Spleen (tissue), 11 donors: ENCODE measurements at regions not wholly inside any gene's neighbourhood (a gene's known extent, or its start where the extent isn't known, plus 50 kb on each side); places are given as distances from the start of the nearest gene placed in this dataset.

ENCODE experiments used
- DNase-seq: peaks from one replicate; pipeline ENCODE4 v3.0.0-alpha.2; 2020
- H3K27ac ChIP-seq, 8 donors: fragments of 200-600 bp; sonication (generic) in 7 of 8; 1 replicate in 4 of 8; 2 replicates in 4 of 8; pipeline versions ENCODE4 v1.5.0 to v1.8.0; 2016 to 2021; ENCODE audit warnings: inconsistent platforms in 4 of 8, mild to moderate bottlenecking in 4 of 8, moderate library complexity in 1 of 8
- H3K27me3 ChIP-seq, 7 donors: fragments of 200-600 bp; sonication (generic) in 6 of 7; replicated peaks in 1 of 7; 1 replicate in 4 of 7; 2 replicates in 3 of 7; pipeline versions ENCODE4 v1.5.0 to v1.8.0; 2016 to 2021; ENCODE audit warnings: inconsistent platforms in 3 of 7, mild to moderate bottlenecking in 1 of 7
- H3K36me3 ChIP-seq, 6 donors: fragments of 200-600 bp; sonication (generic) in 5 of 6; 1 replicate in 4 of 6; 2 replicates in 2 of 6; pipeline versions ENCODE4 v1.5.0 to v1.8.0; 2016 to 2021; ENCODE audit warnings: inconsistent platforms in 2 of 6
- H3K4me1 ChIP-seq, 6 donors: fragments of 200-600 bp; sonication (generic) in 5 of 6; 1 replicate in 3 of 6; 2 replicates in 3 of 6; pipeline versions ENCODE4 v1.5.0 to v1.8.0; 2016 to 2021; ENCODE audit warnings: inconsistent platforms in 3 of 6
- H3K4me3 ChIP-seq, 8 donors: fragments of 200-600 bp; sonication (generic) in 7 of 8; 1 replicate in 4 of 8; 2 replicates in 4 of 8; pipeline versions ENCODE4 v1.5.0 to v1.8.0; 2016 to 2021; ENCODE audit warnings: inconsistent platforms in 4 of 8, mild to moderate bottlenecking in 4 of 8, moderate library complexity in 2 of 8
- H3K9me3 ChIP-seq, 8 donors: fragments of 200-600 bp; sonication (generic) in 7 of 8; 1 replicate in 4 of 8; 2 replicates in 4 of 8; pipeline versions ENCODE4 v1.5.0 to v1.8.0; 2016 to 2021; ENCODE audit warnings: inconsistent platforms in 4 of 8
- POLR2A ChIP-seq, 3 donors: fragments of 450-650 bp; IDR thresholded peaks; one replicate each; pipeline ENCODE4 v1.5.1; 2017; ENCODE audit warnings: antibody characterized with exemption in 3 of 3, mild to moderate bottlenecking in 1 of 3
- POLR2AphosphoS5 ChIP-seq, 3 donors: sonication (generic); formaldehyde crosslinking; IDR thresholded peaks; one replicate each; pipeline ENCODE4 v1.5.1; 2017; ENCODE audit warnings: antibody characterized with exemption in 3 of 3
- WGBS, 5 donors: extraction: QIAGEN DNeasy Blood & Tissue Kit in 3 of 5; methylation state at CpG; one replicate each; pipeline versions ENCODE4 v1.1.5 to v1.1.7; 2013 to 2018; 5-methylcytosine and 5-hydroxymethylcytosine counted together
- intact Hi-C: fragments of 100-400 bp; cut with DNase I; formaldehyde crosslinking; loops from one replicate; pipeline ENCODE4 v1.15.0; 2023; ENCODE audit warnings: low total_unique reads
- TF ChIP-seq, protein P1 (sequence below), 11 experiments: fragments of 200-600 bp in 7 of 11; fragments of 450-650 bp in 4 of 11; sonication (generic) in 4 of 11; IDR thresholded peaks in 8 of 11; conservative IDR thresholded peaks in 3 of 11; 1 replicate in 7 of 11; 2 replicates in 4 of 11; pipeline versions ENCODE4 v1.4.0 to v1.8.0; 2016 to 2021; ENCODE audit warnings: antibody characterized with exemption in 11 of 11, inconsistent platforms in 4 of 11, mild to moderate bottlenecking in 1 of 11
- donor health status: healthy with polysubstance abuse.
- donor health status: DM: no; HTN: no; CAD: no; lungs with moderate emphysema.
- donor health status: DM: no; HTN: no; CAD: no.
- donor health status: Bipolar disorder and iron deficiency.
- donor health status: healthy.
- donor health status: DM: no; HTN: no; CAD: no.
- donor health status: DM: yes; HTN: yes; CAD: no.

DNA sequence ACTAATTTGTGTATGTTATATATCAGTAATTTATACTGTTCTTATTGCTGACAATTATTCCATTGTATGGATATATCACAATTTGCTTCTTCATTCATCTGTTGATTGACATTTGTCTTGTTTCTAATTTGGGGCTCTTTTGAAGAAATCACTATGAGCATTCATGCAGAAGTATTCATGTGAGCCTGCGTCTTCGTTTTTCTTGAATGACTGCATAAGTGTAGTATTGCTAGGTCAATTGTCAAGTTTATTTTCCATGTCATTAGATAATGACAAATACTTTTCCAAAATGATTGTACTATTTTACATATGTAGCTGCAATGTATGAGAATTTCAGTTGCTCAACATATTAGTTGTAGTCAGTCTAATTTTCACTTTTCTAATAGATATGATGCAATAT, 1796.9 kb downstream of the SLITRK5 start:
- Histone ChIP-seq H3K36me3 (no peaks in the 10 kb centered on the region), H3K4me1 (no peaks in the 10 kb centered on the region), H3K4me3 (no peak overlapping the region), H3K9me3 (peaks cover 0 to 21% (median 9%) of the 10 kb centered on the region in 8 donors), H3K27ac (no peak overlapping the region), H3K27me3 (no peaks in the 10 kb centered on the region)
- intact Hi-C loops: no loop called here
- TF ChIP-seq POLR2A (IDR thresholded peaks at IDR 0.05): no peak
- TF ChIP-seq POLR2AphosphoS5 (IDR thresholded peaks at IDR 0.05): no peak
- TF ChIP-seq, protein P1, sequence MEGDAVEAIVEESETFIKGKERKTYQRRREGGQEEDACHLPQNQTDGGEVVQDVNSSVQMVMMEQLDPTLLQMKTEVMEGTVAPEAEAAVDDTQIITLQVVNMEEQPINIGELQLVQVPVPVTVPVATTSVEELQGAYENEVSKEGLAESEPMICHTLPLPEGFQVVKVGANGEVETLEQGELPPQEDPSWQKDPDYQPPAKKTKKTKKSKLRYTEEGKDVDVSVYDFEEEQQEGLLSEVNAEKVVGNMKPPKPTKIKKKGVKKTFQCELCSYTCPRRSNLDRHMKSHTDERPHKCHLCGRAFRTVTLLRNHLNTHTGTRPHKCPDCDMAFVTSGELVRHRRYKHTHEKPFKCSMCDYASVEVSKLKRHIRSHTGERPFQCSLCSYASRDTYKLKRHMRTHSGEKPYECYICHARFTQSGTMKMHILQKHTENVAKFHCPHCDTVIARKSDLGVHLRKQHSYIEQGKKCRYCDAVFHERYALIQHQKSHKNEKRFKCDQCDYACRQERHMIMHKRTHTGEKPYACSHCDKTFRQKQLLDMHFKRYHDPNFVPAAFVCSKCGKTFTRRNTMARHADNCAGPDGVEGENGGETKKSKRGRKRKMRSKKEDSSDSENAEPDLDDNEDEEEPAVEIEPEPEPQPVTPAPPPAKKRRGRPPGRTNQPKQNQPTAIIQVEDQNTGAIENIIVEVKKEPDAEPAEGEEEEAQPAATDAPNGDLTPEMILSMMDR (IDR thresholded peaks at IDR 0.05 in 8 of 11, conservative IDR thresholded peaks at IDR 0.05 in 3 of 11): no peak
- WGBS, 5 donors: 79 to 84% (median 82%) methylated on average over 2 of the region's 2 CpGs
- no peak for DNase-seq

DNA sequence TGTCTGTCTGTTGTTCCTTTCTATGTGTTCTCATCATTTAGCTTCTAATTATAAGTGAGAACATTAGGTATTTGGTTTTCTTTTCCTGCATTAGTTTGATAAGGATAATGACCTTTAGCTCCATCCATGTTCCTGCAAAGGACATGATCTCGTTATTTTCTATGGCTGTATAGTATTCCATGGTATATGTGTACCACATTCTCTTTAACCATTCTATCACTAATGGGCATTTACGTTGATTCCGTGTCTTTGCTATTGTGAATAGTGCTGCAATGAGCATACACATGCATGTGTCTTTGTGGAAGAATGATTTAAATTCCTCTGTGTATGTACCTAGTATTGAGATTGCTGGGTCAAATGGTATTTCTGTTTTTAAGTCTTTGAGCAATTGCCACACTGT, 1799.7 kb downstream of the SLITRK5 start:
- Histone ChIP-seq H3K9me3 (peaks cover 0 to 49% (median 33%) of the 10 kb centered on the region in 8 donors), H3K36me3 (no peaks in the 10 kb centered on the region), H3K4me3 (no peak overlapping the region), H3K4me1 (no peaks in the 10 kb centered on the region), H3K27me3 (no peaks in the 10 kb centered on the region), H3K27ac (no peak overlapping the region)
- DNase-seq: no peak
- intact Hi-C loops: no loop called here
- WGBS, 5 donors: 84 to 89% (median 88%) methylated on average over 3 of the region's 3 CpGs
- TF ChIP-seq POLR2AphosphoS5 (IDR thresholded peaks at IDR 0.05) (no peak), POLR2A (IDR thresholded peaks at IDR 0.05) (no peak)
- TF ChIP-seq, protein P1 (IDR thresholded peaks at IDR 0.05 in 8 of 11, conservative IDR thresholded peaks at IDR 0.05 in 3 of 11): no peak

GRCh38 chr13:89474432-89474831, 1803.3 kb downstream of the SLITRK5 start:
- intact Hi-C loops: no loop called here
- no peak for DNase-seq
- peaks cover 0 to 59% (median 38%) of the 10 kb centered on the region in 8 donors for H3K9me3 ChIP-seq
- no peaks in the 10 kb centered on the region for H3K36me3 ChIP-seq
- H3K27ac ChIP-seq: no peak overlapping the region
- TF ChIP-seq POLR2AphosphoS5 (IDR thresholded peaks at IDR 0.05): no peak
- TF ChIP-seq, protein P1 (IDR thresholded peaks at IDR 0.05 in 8 of 11, conservative IDR thresholded peaks at IDR 0.05 in 3 of 11): no peak
- H3K4me1 ChIP-seq: no peaks in the 10 kb centered on the region
- H3K27me3 ChIP-seq: no peaks in the 10 kb centered on the region
- no peak overlapping the region for H3K4me3 ChIP-seq

GRCh38 chr13:89486065-89486464, 1814.9 kb downstream of the SLITRK5 start:
- H3K4me3 ChIP-seq: no peak overlapping the region
- no peaks in the 10 kb centered on the region for H3K36me3 ChIP-seq
- H3K9me3 ChIP-seq: peaks cover 0 to 8% (median 0%) of the 10 kb centered on the region in 8 donors
- H3K27me3 ChIP-seq: no peaks in the 10 kb centered on the region
- H3K27ac ChIP-seq: no peak overlapping the region
- intact Hi-C loops: no loop called here
- WGBS, 5 donors: 86 to 93% (median 91%) methylated on average over 1 of the region's 1 CpG
- H3K4me1 ChIP-seq: no peaks in the 10 kb centered on the region
- no peak for DNase-seq
- no peak for TF ChIP-seq POLR2AphosphoS5 (IDR thresholded peaks at IDR 0.05)
- TF ChIP-seq, protein P1 (IDR thresholded peaks at IDR 0.05 in 8 of 11, conservative IDR thresholded peaks at IDR 0.05 in 3 of 11): no peak
